ENCODE measurements at regions not wholly inside any gene's neighbourhood (a gene's known extent, or its start where the extent isn't known, plus 50 kb on each side); places are given as distances from the start of the nearest gene placed in this dataset.

DNA sequence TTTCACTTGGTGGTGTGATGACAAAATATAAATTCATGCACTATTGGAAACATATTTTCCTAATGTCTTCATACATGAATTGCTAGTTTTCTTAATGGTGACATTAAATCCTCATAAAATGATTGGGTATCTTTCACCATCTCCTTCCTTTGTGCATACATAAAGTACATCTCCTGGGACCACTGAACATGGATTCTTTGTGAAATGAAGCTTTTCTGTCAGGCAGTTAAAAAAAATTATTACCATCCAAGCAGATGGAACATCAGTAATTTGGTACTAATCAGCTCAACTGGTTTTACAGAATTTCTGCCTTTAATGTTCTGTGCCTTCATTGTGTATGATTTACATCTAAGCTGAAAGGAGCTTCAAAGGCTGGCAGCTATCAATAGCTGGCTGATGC is 891.7 kb upstream of the SLC10A2 start:
- ATAC-seq = no peak
- H3K4me3 Mint-ChIP-seq = no peak overlapping the region
- H3K9me3 Mint-ChIP-seq = peaks cover 11 to 21% of the 10 kb centered on the region in 2 donors
- H3K4me1 Mint-ChIP-seq = no peaks in the 10 kb centered on the region
- no peak overlapping the region for H3K27ac Mint-ChIP-seq
- no peak for DNase-seq
- H3K27me3 Mint-ChIP-seq = no peaks in the 10 kb centered on the region

DNA sequence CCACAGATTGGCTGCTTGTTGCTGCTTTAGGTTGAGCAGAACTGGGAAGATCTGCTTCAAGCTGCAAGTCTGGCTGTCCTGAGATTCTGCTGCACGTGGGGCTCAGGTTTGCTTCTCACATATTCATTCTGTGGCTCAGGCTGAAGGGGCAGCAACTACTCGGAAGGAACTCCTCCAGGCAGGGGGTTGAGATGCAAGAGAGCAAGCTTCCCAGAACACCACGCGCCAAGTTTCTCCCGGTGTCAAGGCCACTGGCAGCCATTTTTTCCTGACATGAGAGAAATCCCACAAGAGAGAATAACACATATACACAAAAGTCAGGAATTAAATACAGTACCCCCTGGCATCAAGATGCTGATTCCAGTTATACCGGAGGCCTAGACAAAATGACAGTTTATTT is 887.6 kb upstream of the SLC10A2 start:
- H3K4me3 Mint-ChIP-seq = no peak overlapping the region
- no peaks in the 10 kb centered on the region for H3K4me1 Mint-ChIP-seq
- no peak for DNase-seq
- no peak for ATAC-seq
- peaks cover 11 to 21% of the 10 kb centered on the region in 2 donors for H3K9me3 Mint-ChIP-seq
- no peaks in the 10 kb centered on the region for H3K27me3 Mint-ChIP-seq
- H3K27ac Mint-ChIP-seq = no peak overlapping the region

DNA sequence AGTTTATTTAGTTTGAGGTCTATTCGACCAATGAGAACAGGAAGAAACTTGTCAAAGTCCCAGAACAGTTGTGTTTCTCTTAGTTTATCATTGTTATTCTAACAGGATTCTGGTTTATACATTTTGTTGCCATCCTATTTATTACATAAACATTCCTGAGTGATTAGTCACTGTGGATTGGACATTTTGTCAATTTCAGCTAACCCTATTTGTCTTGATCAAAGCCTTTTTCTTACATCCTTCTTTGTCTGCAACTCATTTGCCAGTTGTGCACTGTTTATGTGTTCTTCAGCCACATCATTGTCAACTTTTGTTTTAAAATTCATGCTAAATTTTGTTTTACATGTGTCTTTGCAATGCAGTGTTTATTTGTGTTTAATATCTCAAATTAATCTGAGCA is 886.0 kb upstream of the SLC10A2 start:
- Mint-ChIP-seq H3K4me1 (no peaks in the 10 kb centered on the region), H3K27me3 (no peaks in the 10 kb centered on the region), H3K4me3 (no peak overlapping the region), H3K9me3 (peaks cover 14 to 21% of the 10 kb centered on the region in 2 donors), H3K27ac (no peak overlapping the region)
- ATAC-seq (no peak), DNase-seq (no peak)

DNA sequence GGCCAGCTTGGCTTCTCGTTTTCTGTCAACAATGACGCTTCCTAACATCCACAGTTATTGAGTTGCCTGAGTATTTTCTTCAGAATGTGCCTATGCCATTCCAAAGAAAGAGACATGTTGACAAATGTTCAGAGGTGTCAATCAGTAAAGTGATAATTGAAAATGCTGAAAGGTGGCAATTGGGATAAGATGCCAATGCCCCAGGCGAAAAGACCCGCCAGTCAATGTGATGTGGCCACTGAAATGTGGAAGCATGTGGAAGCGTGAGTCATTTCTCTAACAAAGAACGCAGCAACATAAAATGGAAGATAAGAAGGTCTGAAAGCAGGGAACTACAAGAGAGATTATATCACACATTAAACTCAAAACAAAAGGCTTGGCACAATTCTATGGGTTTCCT is 882.2 kb upstream of the SLC10A2 start:
- H3K27me3 Mint-ChIP-seq = no peaks in the 10 kb centered on the region
- H3K27ac Mint-ChIP-seq = no peak overlapping the region
- no peak for DNase-seq
- no peak overlapping the region for H3K4me3 Mint-ChIP-seq
- ATAC-seq = no peak
- H3K9me3 Mint-ChIP-seq = peaks cover 4 to 5% of the 10 kb centered on the region in 2 donors
- H3K4me1 Mint-ChIP-seq = no peaks in the 10 kb centered on the region

DNA sequence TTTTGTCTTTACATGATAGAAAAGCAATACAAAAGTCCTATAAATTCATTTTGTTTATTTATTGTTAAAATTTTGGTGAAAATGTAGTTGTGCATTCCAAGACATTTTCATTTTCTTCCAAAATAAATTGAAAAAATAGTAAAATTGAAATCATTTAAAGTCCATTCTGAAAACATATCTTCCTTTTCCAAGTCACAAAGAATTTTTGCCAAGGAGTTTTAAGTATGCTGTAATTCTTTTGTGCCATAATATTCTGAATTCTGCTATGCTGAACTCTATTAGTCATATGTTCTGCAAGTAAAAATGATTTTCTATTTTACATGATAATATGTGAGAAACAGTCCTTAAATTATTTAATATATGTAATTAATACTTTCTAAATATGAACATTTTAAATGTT is 879.6 kb upstream of the SLC10A2 start:
- Mint-ChIP-seq H3K27me3 (no peaks in the 10 kb centered on the region), H3K27ac (no peak overlapping the region), H3K4me3 (no peak overlapping the region), H3K9me3 (peaks cover 0 to 4% of the 10 kb centered on the region in 2 donors), H3K4me1 (no peaks in the 10 kb centered on the region)
- ATAC-seq (no peak), DNase-seq (no peak)

DNA sequence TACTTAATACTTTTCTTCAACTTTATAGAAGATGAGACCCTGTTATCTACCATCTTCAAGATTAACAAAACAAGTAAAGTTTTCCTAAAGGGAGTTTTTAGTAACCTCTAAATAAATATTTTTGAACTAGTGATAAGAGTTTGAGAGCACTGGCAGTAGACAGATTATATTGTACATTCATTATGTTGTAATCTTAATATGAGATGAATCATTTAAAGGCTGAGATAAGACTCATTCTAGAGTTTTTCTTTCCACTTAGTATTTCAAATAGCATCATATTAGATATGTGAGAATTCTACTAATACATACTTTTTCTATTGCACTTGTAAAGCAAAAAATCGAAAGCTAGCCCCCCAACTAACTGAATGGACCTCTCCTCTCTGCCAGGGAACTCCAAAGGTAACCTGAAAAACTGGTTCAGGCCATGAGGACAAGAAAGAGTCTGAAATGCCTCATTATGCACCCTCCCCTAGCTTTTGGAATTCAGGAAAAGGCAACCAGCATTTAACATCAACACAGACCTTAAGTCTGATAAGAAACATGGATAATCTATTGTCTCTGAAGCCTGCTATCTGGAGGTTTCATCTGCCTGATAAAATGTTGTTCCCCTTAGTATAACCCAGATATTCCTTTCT is 875.4 kb upstream of the SLC10A2 start:
- Mint-ChIP-seq H3K27me3 (no peaks in the 10 kb centered on the region), H3K4me3 (no peak overlapping the region), H3K4me1 (no peaks in the 10 kb centered on the region), H3K27ac (no peak overlapping the region), H3K9me3 (no peaks in the 10 kb centered on the region)
- ATAC-seq (no peak), DNase-seq (no peak)

DNA sequence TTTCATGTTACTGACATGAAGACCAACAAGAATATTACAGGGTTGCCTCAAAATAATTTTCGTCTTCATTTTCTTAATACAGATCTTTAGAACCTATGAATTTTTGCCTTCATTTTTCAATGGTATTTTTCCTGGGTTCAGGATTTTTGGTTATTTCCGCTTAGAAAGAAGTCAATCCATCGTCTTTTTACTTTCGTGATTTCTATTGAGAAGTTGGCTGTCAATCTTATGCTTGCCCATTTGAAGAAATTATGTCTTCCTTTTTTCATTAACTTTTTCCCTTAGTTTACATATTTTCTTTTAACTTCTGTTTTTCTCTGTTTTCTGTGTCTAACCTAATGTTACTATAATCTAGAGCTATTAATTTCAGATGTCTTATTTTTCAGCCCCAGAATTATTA is 868.9 kb upstream of the SLC10A2 start:
- no peaks in the 10 kb centered on the region for H3K4me1 Mint-ChIP-seq
- H3K27ac Mint-ChIP-seq = no peak overlapping the region
- no peak for DNase-seq
- no peaks in the 10 kb centered on the region for H3K27me3 Mint-ChIP-seq
- no peak overlapping the region for H3K4me3 Mint-ChIP-seq
- H3K9me3 Mint-ChIP-seq = peaks cover 0 to 5% of the 10 kb centered on the region in 2 donors
- ATAC-seq = no peak

DNA sequence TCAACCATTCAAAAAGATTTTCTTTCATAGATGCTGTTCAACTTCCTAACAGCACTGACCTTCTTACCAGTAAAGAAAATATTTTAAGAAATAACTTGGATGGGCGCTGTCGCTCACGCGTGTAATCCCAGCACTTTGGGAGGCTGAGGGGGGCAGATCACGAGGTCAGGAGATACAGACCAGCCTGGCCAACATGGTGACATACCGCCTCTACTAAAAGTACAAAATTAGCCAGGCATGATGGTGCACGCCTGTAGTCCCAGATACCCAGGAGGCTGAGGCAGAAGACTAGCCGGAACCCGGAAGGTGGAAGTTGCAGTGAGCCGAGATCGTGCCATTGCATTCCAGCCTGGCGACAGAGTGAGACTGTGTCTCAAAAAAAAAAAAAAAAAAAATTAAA is 865.7 kb upstream of the SLC10A2 start:
- Mint-ChIP-seq H3K4me1 (no peaks in the 10 kb centered on the region), H3K27me3 (no peaks in the 10 kb centered on the region), H3K9me3 (peaks cover 0 to 5% of the 10 kb centered on the region in 2 donors), H3K27ac (no peak overlapping the region), H3K4me3 (no peak overlapping the region)
- DNase-seq = no peak
- no peak for ATAC-seq

DNA sequence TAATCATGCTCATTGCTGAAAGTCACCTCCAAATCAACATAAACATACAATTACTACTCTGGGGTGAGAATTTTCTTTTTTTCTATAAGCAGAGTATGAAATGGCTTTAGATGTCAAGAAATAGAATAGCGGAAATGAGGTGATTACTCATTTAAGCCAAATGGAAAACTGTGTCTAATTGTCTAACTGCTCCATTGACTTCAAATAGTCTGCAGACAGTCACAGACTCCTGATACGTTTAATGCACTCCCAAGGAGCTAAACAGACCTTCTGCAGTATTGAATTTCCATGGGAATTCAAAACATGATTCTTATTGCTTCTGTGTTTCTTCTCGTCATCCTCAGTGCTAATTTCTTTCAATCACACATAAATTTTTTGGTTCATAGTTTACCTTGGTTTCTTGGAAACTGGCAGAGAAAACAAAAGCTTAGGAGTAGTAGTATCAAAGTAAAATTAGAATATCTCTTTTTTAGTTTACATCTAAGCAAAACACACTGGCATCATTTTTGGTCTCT is 865.2 kb upstream of the SLC10A2 start:
- DNase-seq = no peak
- Mint-ChIP-seq H3K4me3 (no peak overlapping the region), H3K9me3 (peaks cover 0 to 5% of the 10 kb centered on the region in 2 donors), H3K27ac (no peak overlapping the region), H3K27me3 (no peaks in the 10 kb centered on the region), H3K4me1 (no peaks in the 10 kb centered on the region)
- no peak for ATAC-seq

DNA sequence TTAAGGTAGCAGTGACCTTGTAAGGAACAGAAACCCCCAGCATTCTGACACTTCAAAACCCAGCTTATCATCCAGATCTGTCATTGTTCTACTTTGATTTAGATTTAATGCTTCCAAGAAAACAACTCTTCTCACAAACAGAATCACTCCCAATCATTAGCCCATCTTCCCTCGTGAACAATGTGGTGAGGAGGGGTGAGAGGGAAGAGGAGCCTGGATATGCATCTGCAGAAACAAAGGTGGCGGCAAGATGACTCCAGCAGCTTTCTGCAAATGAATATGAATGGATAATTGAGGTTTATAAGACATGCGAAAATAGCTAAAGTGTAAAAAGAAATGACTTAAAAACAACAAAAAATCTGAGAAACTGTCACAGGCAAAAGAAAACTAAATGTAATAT is 859.9 kb upstream of the SLC10A2 start:
- Mint-ChIP-seq H3K4me1 (no peaks in the 10 kb centered on the region), H3K9me3 (no peaks in the 10 kb centered on the region), H3K27ac (no peak overlapping the region), H3K4me3 (no peak overlapping the region), H3K27me3 (no peaks in the 10 kb centered on the region)
- ATAC-seq = no peak
- DNase-seq = no peak

DNA sequence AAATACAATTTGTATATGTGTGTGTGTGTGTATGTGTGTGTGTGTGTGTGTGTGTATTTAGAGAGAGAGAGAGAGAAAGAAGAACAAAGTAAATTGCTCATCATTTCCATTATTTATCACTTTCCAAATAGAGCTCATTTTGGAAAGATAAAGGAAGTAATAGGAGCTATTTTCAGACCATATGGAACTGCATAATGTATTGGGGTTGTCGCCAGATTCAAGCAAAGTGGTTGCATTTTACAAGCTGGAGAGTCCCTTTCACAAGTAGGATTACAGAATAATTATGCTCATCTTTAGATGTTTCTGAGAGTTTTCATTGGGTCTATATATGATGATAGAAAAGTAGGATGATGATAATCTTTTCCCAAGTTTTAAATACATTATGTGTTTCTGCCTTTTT is 842.7 kb upstream of the SLC10A2 start:
- no peaks in the 10 kb centered on the region for H3K27me3 Mint-ChIP-seq
- no peak for DNase-seq
- ATAC-seq = no peak
- H3K9me3 Mint-ChIP-seq = no peaks in the 10 kb centered on the region
- no peaks in the 10 kb centered on the region for H3K4me1 Mint-ChIP-seq
- no peak overlapping the region for H3K4me3 Mint-ChIP-seq
- no peak overlapping the region for H3K27ac Mint-ChIP-seq

DNA sequence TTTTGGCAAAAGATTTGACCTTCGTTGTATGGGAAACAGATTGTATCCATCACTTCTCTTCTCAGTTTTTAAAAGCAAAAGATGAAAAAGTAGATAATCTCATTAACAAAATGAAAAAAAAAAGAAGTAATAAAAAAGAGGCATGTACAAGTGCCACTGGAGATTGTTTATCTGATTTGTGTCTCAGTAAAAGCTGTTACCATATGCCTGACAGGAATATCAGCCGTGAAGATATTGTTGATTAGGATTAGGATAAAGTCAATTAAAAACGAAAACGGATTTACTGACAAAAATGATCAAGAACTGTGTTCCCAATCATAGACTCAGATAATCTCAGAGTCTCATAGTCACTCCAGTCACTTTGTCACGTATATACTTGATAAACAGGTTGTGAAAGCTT is 842.1 kb upstream of the SLC10A2 start:
- H3K9me3 Mint-ChIP-seq = no peaks in the 10 kb centered on the region
- H3K4me3 Mint-ChIP-seq = no peak overlapping the region
- no peaks in the 10 kb centered on the region for H3K27me3 Mint-ChIP-seq
- no peak for ATAC-seq
- no peak overlapping the region for H3K27ac Mint-ChIP-seq
- DNase-seq = no peak
- H3K4me1 Mint-ChIP-seq = no peaks in the 10 kb centered on the region

DNA sequence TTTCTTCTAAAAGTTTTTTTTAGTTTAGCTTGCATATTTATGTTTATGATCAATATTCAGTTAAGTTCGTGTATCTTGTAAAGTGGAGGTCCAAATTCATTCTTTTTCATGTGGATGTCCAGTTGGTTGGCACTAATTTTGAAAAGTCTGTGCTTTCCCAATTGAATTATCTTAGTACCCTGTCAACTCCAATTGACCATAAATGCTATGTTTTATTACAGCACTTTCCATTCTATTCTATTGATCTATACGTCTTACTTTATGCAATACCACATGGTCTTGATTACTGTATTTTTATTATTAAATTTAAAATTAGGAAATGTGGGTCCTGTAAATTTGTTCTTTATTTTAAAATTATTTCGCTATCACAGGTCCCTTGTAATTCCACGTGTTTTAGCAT is 837.6 kb upstream of the SLC10A2 start:
- H3K27me3 Mint-ChIP-seq = no peaks in the 10 kb centered on the region
- no peak for DNase-seq

DNA sequence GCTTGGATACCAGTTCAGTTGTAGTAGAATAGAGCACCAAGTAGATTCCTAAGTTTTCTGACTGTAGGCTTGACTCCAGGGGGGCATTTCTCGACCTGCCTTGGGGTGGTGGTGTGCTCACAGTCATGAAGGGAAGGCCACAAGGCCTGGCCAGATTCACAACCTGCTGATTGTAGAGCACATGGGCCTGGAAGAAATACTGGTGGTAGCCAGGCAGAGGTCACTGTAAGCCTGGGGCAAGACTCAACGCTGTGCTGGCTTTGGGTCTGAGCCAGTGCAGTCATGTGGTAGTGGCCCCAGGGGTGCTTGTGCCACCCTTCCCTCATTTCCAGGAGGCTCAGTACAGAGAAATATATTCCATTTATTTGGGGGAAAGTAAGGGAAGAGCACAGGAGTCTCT is 832.3 kb upstream of the SLC10A2 start:
- Mint-ChIP-seq H3K27me3 (no peaks in the 10 kb centered on the region), H3K9me3 (no peaks in the 10 kb centered on the region), H3K4me1 (no peaks in the 10 kb centered on the region), H3K4me3 (no peak overlapping the region), H3K27ac (no peak overlapping the region)
- ATAC-seq = no peak
- DNase-seq = no peak

More for the DNA sequence above, 837.6 kb upstream of the SLC10A2 start:
- no peaks in the 10 kb centered on the region for H3K4me1 Mint-ChIP-seq
- H3K27ac Mint-ChIP-seq = no peak overlapping the region
- no peak overlapping the region for H3K4me3 Mint-ChIP-seq
- H3K9me3 Mint-ChIP-seq = no peaks in the 10 kb centered on the region
- ATAC-seq = no peak

DNA sequence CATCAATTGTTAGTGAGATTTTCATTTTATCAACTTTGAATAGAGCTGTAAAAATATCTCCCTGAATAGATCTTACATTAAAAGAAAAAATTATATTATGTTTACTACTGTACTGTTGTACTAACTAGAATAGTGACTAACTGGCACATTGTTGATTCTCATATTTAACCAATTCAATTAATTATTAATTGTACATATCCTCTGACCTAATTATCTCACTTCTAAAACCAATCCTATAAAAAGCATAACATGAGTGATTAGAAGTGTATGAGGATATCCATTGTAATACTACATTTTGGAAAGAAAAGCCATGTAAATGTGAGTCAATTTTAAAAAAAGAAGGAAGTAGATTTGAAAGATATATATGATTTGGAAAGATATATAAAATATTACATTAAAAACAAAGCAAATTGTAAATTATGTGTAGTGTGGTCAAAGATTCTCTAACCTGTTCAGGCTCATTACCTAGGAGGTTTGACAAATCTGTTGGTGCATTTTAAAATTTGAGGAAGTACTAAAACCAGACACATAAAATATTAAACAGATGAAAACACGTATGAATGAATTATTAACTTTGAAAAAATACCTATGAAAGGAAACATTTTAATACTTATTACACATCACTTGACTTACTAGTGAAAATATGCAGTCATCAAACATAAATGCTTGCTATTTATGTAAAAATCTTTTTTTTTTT is 829.8 kb upstream of the SLC10A2 start:
- H3K4me3 Mint-ChIP-seq = no peak overlapping the region
- no peaks in the 10 kb centered on the region for H3K9me3 Mint-ChIP-seq
- no peak overlapping the region for H3K27ac Mint-ChIP-seq
- no peaks in the 10 kb centered on the region for H3K4me1 Mint-ChIP-seq
- ATAC-seq = no peak
- no peak for DNase-seq
- no peaks in the 10 kb centered on the region for H3K27me3 Mint-ChIP-seq

DNA sequence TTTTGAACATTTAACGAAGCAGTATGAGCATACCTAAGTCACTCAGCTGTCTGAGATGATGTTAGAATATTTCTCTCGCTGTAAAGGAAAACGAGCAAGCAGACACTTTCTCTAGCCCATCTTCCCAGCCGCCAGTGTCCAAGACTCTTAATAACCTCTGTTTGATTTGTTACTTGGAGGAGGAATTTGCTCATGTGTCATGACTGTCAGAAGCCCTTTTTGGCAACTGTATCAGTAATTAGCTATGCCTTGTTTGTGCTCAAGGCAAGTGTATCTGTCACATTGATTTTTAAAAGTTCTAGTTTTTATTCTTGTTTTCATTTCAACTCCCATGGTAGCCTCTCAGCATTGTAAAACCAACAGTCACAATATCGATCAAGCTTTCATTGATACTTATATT is 828.4 kb upstream of the SLC10A2 start:
- H3K4me3 Mint-ChIP-seq = no peak overlapping the region
- no peaks in the 10 kb centered on the region for H3K9me3 Mint-ChIP-seq
- ATAC-seq (no peak), DNase-seq (no peak)
- no peaks in the 10 kb centered on the region for H3K4me1 Mint-ChIP-seq
- no peaks in the 10 kb centered on the region for H3K27me3 Mint-ChIP-seq
- H3K27ac Mint-ChIP-seq = no peak overlapping the region

Measured in stimulated activated naive CD8-positive, alpha-beta T cell treated with anti-CD3 and anti-CD28 coated beads, Interleukin-15, amount 100 ng/mL, for 72 hours (primary cell).